KMS-11 (cell line): ENCODE measurements at regions not wholly inside any gene's neighbourhood (a gene's known extent, or its start where the extent isn't known, plus 50 kb on each side); places are given as distances from the start of the nearest gene placed in this dataset.

Experiments used
- H2AFZ ChIP-seq: fragments of 200-600 bp; sonication (generic); 2 replicates; pipeline ENCODE4 v1.6.1; 2016; ENCODE audit warnings: antibody characterized with exemption, mixed run types, low read depth
- H3K27ac ChIP-seq: fragments of 200-600 bp; sonication (generic); 2 replicates; pipeline ENCODE4 v1.6.1; 2016; ENCODE audit warnings: mild to moderate bottlenecking, mixed run types
- H3K27me3 ChIP-seq: fragments of 200-600 bp; sonication (generic); 2 replicates; pipeline ENCODE4 v1.6.1; 2017; ENCODE audit warnings: mild to moderate bottlenecking, low read depth, mixed run types, moderate library complexity; ENCODE audit not compliant: insufficient read depth
- H3K36me3 ChIP-seq: fragments of 200-600 bp; sonication (generic); 2 replicates; pipeline ENCODE4 v1.6.1; 2017; ENCODE audit warnings: mild to moderate bottlenecking, mixed run types; ENCODE audit not compliant: insufficient read depth
- H3K4me1 ChIP-seq: fragments of 200-600 bp; sonication (generic); 2 replicates; pipeline ENCODE4 v1.6.1; 2016; ENCODE audit warnings: mild to moderate bottlenecking, low read depth, mixed run types; ENCODE audit not compliant: poor library complexity, severe bottlenecking
- H3K4me2 ChIP-seq: fragments of 200-600 bp; sonication (generic); 2 replicates; pipeline ENCODE4 v1.7.0; 2016; ENCODE audit warnings: mild to moderate bottlenecking, mixed run types
- H3K4me3 ChIP-seq: fragments of 200-600 bp; sonication (generic); IDR thresholded peaks from 2 replicates; pipeline ENCODE4 v1.6.1; 2017; ENCODE audit warnings: low read depth, low read length, mixed read lengths; ENCODE audit not compliant: insufficient read depth
- H3K79me2 ChIP-seq: fragments of 200-600 bp; sonication (generic); 2 replicates; pipeline ENCODE4 v1.6.1; 2016; ENCODE audit warnings: low read depth, mixed run types; ENCODE audit not compliant: insufficient read depth
- H3K9ac ChIP-seq: fragments of 200-600 bp; sonication (generic); 2 replicates; pipeline ENCODE4 v1.6.1; 2016; ENCODE audit warnings: mild to moderate bottlenecking, mixed run types
- H4K20me1 ChIP-seq: fragments of 200-600 bp; sonication (generic); 2 replicates; pipeline ENCODE4 v1.6.1; 2016; ENCODE audit warnings: mild to moderate bottlenecking, mixed run types; ENCODE audit not compliant: insufficient read depth
- TF ChIP-seq, protein P1 (sequence below): fragments of 200-600 bp; sonication (generic); conservative IDR thresholded peaks from 2 replicates; pipeline ENCODE4 v1.6.1; 2017; ENCODE audit warnings: low read depth, mild to moderate bottlenecking, antibody characterized with exemption, low read length, moderate library complexity, mixed read lengths

DNA sequence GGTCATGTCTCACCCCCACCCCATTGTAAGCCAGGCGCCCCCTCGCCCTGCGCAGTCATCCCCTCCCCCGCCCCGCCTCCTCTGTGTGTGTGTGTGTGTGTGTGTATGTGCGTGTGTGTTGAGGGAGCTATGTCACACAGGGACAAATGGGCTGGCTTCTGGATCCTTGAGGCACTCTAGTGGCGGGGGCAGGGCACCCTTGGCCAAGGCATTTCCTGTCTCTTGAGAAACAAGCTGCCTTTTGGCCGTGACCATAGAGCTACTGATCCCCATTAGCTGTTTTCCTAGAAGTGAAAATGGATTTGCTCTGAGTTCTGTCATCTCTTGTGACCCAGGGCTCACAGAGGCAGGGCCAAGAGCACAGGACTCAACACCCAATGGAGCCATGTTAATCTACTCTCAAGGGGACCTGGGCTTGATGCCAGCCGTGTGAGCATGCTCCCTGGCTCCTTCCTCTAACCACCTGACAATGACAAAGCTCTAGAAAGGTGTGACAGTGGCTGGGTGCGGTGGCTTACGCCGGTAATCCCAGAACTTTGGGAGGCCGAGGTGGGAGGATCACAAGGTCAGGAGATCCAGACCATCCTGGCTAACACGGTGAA lies 162.5 kb upstream of the BCOR start:
- no peaks in the 10 kb centered on the region for H3K36me3 ChIP-seq
- no peak overlapping the region for H3K27ac ChIP-seq
- no peaks in the 10 kb centered on the region for H3K4me1 ChIP-seq
- H3K4me2 ChIP-seq = no peak overlapping the region
- TF ChIP-seq, protein P1, sequence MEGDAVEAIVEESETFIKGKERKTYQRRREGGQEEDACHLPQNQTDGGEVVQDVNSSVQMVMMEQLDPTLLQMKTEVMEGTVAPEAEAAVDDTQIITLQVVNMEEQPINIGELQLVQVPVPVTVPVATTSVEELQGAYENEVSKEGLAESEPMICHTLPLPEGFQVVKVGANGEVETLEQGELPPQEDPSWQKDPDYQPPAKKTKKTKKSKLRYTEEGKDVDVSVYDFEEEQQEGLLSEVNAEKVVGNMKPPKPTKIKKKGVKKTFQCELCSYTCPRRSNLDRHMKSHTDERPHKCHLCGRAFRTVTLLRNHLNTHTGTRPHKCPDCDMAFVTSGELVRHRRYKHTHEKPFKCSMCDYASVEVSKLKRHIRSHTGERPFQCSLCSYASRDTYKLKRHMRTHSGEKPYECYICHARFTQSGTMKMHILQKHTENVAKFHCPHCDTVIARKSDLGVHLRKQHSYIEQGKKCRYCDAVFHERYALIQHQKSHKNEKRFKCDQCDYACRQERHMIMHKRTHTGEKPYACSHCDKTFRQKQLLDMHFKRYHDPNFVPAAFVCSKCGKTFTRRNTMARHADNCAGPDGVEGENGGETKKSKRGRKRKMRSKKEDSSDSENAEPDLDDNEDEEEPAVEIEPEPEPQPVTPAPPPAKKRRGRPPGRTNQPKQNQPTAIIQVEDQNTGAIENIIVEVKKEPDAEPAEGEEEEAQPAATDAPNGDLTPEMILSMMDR = no peak
- no peak overlapping the region for H3K4me3 ChIP-seq
- H3K79me2 ChIP-seq = no peaks in the 10 kb centered on the region
- no peak overlapping the region for H3K9ac ChIP-seq
- no peaks in the 10 kb centered on the region for H4K20me1 ChIP-seq
- H3K27me3 ChIP-seq = no peaks in the 10 kb centered on the region
- no peak overlapping the region for H2AFZ ChIP-seq

DNA sequence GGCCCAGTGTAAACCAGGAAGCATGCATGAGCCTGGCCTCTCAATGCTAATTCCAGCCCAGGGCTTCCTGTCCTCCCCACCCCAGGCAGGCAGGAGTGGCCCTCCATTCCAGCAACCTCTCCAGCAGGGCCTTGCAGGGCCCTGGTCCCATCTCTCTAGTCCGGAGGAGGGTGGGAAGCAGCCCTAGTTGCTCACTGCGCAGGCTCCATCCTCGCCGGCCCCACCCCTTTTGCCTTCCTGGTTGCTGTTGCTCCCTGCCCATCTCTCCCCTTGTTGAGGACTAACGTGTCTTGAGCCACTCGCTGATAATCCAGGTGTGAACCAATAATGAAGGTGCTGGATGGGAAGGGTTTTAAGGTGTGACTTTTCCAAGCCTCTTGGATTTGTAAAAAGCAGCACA lies 161.2 kb upstream of the BCOR start:
- Histone ChIP-seq H2AFZ (no peak overlapping the region), H3K36me3 (no peaks in the 10 kb centered on the region), H3K27me3 (no peaks in the 10 kb centered on the region), H3K79me2 (no peaks in the 10 kb centered on the region), H3K4me2 (no peak overlapping the region), H3K27ac (no peak overlapping the region), H3K4me3 (no peak overlapping the region), H3K9ac (no peak overlapping the region), H3K4me1 (no peaks in the 10 kb centered on the region), H4K20me1 (no peaks in the 10 kb centered on the region)
- TF ChIP-seq, protein P1 = no peak

DNA sequence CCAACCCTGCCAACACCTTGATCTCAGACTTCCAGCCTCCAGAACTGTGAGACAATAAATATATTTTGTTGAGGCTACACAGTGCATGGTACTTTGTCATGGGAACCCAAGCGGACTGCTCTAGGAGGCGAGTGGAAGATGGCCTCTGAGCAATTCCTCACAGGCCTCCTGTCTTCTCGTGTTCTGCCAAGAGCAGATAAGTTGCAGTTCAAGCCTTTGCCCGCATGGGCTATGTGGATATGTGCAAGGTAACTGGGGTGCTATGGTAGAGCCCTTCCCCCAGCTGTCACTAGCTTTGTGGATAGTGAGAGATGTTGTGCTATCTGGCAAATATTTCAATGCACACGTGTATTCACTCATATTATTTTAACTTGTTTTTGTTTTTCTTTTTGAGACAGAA lies 156.0 kb upstream of the BCOR start:
- Histone ChIP-seq H4K20me1 (no peaks in the 10 kb centered on the region), H3K79me2 (no peaks in the 10 kb centered on the region), H3K4me2 (no peak overlapping the region), H3K27me3 (no peaks in the 10 kb centered on the region), H3K27ac (no peak overlapping the region), H2AFZ (no peak overlapping the region), H3K4me1 (no peaks in the 10 kb centered on the region), H3K9ac (no peak overlapping the region), H3K4me3 (no peak overlapping the region), H3K36me3 (no peaks in the 10 kb centered on the region)
- TF ChIP-seq, protein P1 = no peak

DNA sequence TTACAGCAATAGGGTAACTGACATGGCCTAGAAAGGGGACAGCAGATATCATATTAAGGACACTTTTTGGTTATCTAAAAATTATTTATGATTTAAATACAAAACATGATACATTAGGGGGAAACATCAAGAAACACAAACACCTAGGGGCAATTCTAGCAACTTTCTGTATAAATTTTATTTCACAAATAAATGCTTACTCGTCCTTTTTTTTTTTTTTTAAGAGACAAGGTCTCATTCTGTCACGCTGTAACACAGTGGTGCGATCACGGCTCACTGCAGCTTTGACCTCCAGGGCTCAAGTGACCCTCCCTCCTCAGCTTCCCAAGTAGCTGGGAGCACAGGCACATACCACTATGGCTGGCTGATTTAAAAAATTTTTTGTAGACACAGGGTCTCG lies 151.8 kb upstream of the BCOR start:
- no peaks in the 10 kb centered on the region for H4K20me1 ChIP-seq
- H3K4me3 ChIP-seq = no peak overlapping the region
- H3K9ac ChIP-seq = no peak overlapping the region
- no peak overlapping the region for H2AFZ ChIP-seq
- TF ChIP-seq, protein P1 = no peak
- H3K4me1 ChIP-seq = no peaks in the 10 kb centered on the region
- no peaks in the 10 kb centered on the region for H3K36me3 ChIP-seq
- no peak overlapping the region for H3K4me2 ChIP-seq
- no peaks in the 10 kb centered on the region for H3K79me2 ChIP-seq
- no peak overlapping the region for H3K27ac ChIP-seq
- no peaks in the 10 kb centered on the region for H3K27me3 ChIP-seq

DNA sequence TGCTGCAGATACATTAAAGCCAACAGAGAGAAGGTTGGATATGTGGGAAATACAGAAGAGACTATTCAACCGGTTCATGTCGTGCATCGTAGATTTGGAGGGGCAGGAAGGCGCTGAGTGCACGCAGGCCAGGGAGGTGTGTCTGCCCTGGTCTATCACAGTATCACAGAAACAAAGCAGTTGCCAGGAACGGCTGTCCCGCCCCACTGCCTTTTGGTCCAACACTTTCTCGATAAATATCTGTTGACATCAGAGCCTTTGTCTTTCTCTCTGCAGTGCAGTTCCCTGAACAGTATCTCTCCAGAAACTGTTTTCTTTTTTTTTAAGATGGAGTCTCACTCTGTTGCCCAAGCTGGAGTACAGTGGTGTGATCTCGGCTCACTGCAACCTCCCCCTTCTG lies 151.1 kb upstream of the BCOR start:
- H3K4me1 ChIP-seq = no peaks in the 10 kb centered on the region
- no peaks in the 10 kb centered on the region for H4K20me1 ChIP-seq
- no peaks in the 10 kb centered on the region for H3K36me3 ChIP-seq
- no peak overlapping the region for H3K27ac ChIP-seq
- H3K9ac ChIP-seq = no peak overlapping the region
- H3K27me3 ChIP-seq = no peaks in the 10 kb centered on the region
- H2AFZ ChIP-seq = no peak overlapping the region
- no peak overlapping the region for H3K4me2 ChIP-seq
- TF ChIP-seq, protein P1 = no peak
- H3K4me3 ChIP-seq = no peak overlapping the region
- no peaks in the 10 kb centered on the region for H3K79me2 ChIP-seq
